Tibial artery (tissue), 4 donors: ENCODE measurements at regions not wholly inside any gene's neighbourhood (a gene's known extent, or its start where the extent isn't known, plus 50 kb on each side); places are given as distances from the start of the nearest gene placed in this dataset.

Experiments
- DNase-seq, 2 donors: peaks; one replicate each; pipeline ENCODE4 v3.0.0-alpha.2; 2019
- H3K27ac ChIP-seq, 2 donors: fragments of 200-600 bp; sonication (generic) in 1 of 2; 1 replicate in 1 of 2; 2 replicates in 1 of 2; pipeline ENCODE4 v1.5.1; 2018 to 2019; ENCODE audit warnings: mild to moderate bottlenecking in 1 of 2
- H3K27me3 ChIP-seq, 2 donors: fragments of 200-600 bp; sonication (generic) in 1 of 2; one replicate each; pipeline versions ENCODE4 v1.5.1 to v1.6.0; 2016 to 2019
- H3K36me3 ChIP-seq, 3 donors: fragments of 200-600 bp; sonication (generic) in 2 of 3; one replicate each; pipeline ENCODE4 v1.5.1; 2016 to 2019; ENCODE audit warnings: mild to moderate bottlenecking in 2 of 3
- H3K4me1 ChIP-seq, 4 donors: fragments of 200-600 bp; sonication (generic) in 2 of 4; 1 replicate in 3 of 4; 2 replicates in 1 of 4; pipeline ENCODE4 v1.5.1; 2016 to 2019
- H3K4me3 ChIP-seq, 2 donors: fragments of 200-600 bp; sonication (generic) in 1 of 2; 1 replicate in 1 of 2; 2 replicates in 1 of 2; pipeline ENCODE4 v1.5.1; 2018 to 2019; ENCODE audit warnings: mild to moderate bottlenecking in 2 of 2
- H3K9me3 ChIP-seq, 3 donors: fragments of 200-600 bp; sonication (generic) in 1 of 3; one replicate each; pipeline ENCODE4 v1.5.1; 2016 to 2019
- intact Hi-C: fragments of 100-400 bp; cut with DNase I; formaldehyde crosslinking; loops from one replicate; pipeline ENCODE4 v1.15.0; 2023; ENCODE audit warnings: low total_unique reads
- TF ChIP-seq, protein P1 (sequence below), 2 experiments: fragments of 200-600 bp in 1 of 2; fragments of 450-650 bp in 1 of 2; IDR thresholded peaks; one replicate each; pipeline ENCODE4 v1.5.1; 2017 to 2019; ENCODE audit warnings: antibody characterized with exemption in 2 of 2, mild to moderate bottlenecking in 1 of 2, moderate library complexity in 1 of 2

DNA sequence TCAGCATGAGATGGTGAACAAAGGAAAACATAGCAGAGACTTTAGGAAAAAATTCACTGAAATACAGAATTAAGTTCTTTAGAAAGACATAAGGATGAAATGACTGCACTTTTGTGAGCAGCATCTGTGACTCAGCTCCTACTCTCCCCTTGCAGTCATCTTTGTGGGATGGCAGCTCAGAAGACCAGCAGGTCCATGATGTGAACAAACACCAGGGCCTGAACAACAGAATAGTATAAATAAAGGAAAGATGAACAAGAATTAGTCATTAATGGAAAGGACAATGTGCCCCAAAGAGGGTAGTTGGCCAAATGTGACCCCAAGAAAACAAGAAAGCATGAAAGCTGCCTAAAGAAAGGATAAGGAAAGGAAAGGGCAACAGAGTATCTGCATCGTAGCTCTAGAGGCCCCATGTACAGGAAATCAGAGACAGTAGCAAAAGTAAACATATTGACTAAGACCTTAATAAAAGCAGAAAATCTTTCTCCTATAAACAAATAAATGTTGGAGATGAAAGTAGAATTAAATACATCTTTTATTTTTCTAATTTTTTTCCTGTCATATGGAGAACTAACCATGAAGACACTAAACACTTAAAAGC lies 318.0 kb downstream of the ZEB2 start:
- TF ChIP-seq, protein P1, sequence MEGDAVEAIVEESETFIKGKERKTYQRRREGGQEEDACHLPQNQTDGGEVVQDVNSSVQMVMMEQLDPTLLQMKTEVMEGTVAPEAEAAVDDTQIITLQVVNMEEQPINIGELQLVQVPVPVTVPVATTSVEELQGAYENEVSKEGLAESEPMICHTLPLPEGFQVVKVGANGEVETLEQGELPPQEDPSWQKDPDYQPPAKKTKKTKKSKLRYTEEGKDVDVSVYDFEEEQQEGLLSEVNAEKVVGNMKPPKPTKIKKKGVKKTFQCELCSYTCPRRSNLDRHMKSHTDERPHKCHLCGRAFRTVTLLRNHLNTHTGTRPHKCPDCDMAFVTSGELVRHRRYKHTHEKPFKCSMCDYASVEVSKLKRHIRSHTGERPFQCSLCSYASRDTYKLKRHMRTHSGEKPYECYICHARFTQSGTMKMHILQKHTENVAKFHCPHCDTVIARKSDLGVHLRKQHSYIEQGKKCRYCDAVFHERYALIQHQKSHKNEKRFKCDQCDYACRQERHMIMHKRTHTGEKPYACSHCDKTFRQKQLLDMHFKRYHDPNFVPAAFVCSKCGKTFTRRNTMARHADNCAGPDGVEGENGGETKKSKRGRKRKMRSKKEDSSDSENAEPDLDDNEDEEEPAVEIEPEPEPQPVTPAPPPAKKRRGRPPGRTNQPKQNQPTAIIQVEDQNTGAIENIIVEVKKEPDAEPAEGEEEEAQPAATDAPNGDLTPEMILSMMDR (IDR thresholded peaks at IDR 0.05) = no peak
- H3K9me3 ChIP-seq = no peaks in the 10 kb centered on the region
- DNase-seq = no peak
- intact Hi-C loops = no loop called here
- H3K4me3 ChIP-seq = no peak overlapping the region
- H3K36me3 ChIP-seq = no peaks in the 10 kb centered on the region
- no peak overlapping the region for H3K27ac ChIP-seq
- H3K27me3 ChIP-seq = no peaks in the 10 kb centered on the region
- peaks cover 0 to 3% (median 0%) of the 10 kb centered on the region in 4 donors for H3K4me1 ChIP-seq

DNA sequence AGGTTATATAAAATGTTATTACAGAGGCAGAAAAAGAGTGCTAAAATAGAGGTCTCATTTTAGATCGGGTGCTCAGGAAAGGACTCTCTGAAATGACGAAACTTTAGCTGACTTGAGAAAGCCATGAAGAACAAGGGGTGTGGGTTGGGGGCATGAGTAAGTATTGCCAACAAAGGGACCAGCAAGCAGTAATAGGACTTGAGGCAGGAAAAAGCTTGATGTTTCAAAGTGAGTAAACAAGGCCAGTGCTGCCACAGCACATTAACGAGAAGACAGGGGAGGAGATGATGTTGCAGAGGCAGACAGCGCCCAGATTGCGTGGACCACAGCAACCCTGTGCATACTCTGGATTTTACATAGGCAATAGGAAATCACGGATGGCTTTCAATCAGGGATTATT lies 318.8 kb downstream of the ZEB2 start:
- no peak for DNase-seq
- TF ChIP-seq, protein P1 (IDR thresholded peaks at IDR 0.05) = no peak
- H3K4me1 ChIP-seq = peaks cover 0 to 3% (median 0%) of the 10 kb centered on the region in 4 donors
- H3K27me3 ChIP-seq = no peaks in the 10 kb centered on the region
- no peaks in the 10 kb centered on the region for H3K36me3 ChIP-seq
- intact Hi-C loops = no loop called here
- no peak overlapping the region for H3K27ac ChIP-seq
- H3K9me3 ChIP-seq = no peaks in the 10 kb centered on the region
- no peak overlapping the region for H3K4me3 ChIP-seq

DNA sequence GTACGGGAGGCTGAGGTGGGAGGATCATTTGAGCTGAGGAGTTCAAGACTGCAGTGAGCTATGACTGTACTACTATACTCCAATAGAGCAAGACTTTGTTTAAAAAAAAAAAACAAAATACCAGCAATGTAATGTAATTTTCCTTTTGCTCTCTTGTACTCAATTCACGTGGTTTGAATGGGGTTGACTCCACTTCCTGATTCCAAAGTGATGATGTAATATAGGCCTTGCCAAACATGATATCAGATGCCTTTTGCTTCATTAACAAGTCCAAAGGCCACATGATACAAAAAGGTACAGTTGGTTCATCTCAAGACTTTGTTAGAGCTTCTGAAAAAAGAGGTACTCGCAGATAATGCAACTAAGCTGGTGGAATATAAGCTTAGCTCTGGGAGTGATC lies 321.8 kb downstream of the ZEB2 start:
- TF ChIP-seq, protein P1 (IDR thresholded peaks at IDR 0.05) = no peak
- DNase-seq = no peak
- intact Hi-C loops = no loop called here

DNA sequence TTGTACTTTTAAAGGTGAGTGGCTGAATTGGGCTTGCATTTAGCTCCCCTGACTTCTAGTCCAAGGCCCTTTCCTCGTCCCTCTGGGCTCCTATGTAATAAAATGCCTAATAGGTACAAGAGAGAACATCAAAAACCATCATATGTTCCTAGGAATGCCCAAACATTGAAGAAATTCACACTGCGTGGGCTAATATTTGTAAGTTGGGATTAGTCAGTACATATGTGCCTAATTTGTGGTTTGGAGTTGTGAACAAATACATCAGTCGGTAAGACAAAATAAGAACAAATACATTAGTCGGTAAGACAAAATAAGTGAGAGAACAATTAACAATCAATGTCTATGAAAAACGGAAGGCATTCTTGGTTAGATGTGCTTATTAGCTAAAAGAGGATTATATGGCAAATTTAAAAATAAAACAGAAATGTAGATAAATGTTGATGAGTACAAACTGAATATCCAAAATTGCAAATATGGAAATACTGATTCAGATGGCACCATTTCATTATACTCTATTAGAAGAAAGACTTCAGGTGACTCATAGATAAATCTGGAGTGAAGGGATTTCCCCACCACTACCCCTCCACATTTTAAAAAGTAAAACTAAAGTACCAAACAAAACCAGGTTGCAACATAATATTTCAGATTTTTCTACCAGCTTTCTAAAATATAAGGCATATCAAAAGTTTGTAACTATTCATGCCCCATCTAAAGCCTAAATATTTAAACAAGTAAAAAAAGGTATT lies 325.4 kb downstream of the ZEB2 start:
- Histone ChIP-seq H3K27me3 (no peaks in the 10 kb centered on the region), H3K9me3 (no peaks in the 10 kb centered on the region), H3K4me1 (peaks cover 0 to 3% (median 0%) of the 10 kb centered on the region in 4 donors), H3K36me3 (no peaks in the 10 kb centered on the region), H3K4me3 (no peak overlapping the region), H3K27ac (no peak overlapping the region)
- TF ChIP-seq, protein P1 (IDR thresholded peaks at IDR 0.05) = no peak
- DNase-seq = no peak
- intact Hi-C loops = no loop called here

More for the DNA sequence above, 321.8 kb downstream of the ZEB2 start:
- H3K9me3 ChIP-seq = no peaks in the 10 kb centered on the region
- no peaks in the 10 kb centered on the region for H3K27me3 ChIP-seq
- no peaks in the 10 kb centered on the region for H3K36me3 ChIP-seq
- no peak overlapping the region for H3K4me3 ChIP-seq
- H3K27ac ChIP-seq = no peak overlapping the region
- H3K4me1 ChIP-seq = peaks cover 0 to 3% (median 0%) of the 10 kb centered on the region in 4 donors

DNA sequence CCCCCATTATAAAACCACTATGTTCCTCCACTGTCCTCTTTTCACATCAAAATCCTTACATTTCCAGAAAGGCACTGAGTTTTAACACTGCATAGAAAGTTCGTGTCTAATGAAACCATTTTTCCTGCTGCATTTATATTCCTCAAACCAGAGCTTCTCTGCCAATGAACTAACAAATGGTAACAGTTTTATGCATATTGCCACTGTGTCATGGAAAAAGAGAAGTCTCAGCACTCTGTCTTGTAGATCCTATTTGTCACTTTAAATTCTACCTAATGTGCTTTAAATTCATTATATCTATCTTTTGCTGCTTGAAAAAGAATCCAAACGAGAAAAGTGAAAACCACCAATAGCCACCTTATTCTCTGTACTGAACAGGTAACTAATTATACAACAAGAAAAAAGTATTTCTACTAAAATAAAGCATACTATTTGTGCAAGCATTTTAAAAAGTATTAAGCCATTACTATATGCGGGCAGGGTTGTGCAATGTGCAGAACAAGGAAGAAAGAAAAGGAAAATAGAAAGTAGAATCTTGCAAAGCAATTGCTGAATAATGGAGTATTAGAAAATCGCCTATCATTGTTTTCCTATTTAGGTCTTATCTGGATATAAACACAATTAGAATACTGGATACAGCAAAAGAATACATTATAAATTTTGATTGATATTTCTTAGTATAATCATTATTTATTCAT lies 328.9 kb downstream of the ZEB2 start:
- no peaks in the 10 kb centered on the region for H3K4me1 ChIP-seq
- no peaks in the 10 kb centered on the region for H3K36me3 ChIP-seq
- H3K27ac ChIP-seq = no peak overlapping the region
- H3K27me3 ChIP-seq = no peaks in the 10 kb centered on the region
- TF ChIP-seq, protein P1 (IDR thresholded peaks at IDR 0.05) = no peak
- no peak for DNase-seq
- no peak overlapping the region for H3K4me3 ChIP-seq
- H3K9me3 ChIP-seq = no peaks in the 10 kb centered on the region
- intact Hi-C loops = no loop called here
